Esophagus muscularis mucosa (tissue), 4 donors: ENCODE measurements at regions not wholly inside any gene's neighbourhood (a gene's known extent, or its start where the extent isn't known, plus 50 kb on each side); places are given as distances from the start of the nearest gene placed in this dataset.

Source experiments
- CTCF ChIP-seq, 3 experiments: fragments of 200-600 bp in 2 of 3; fragments of 450-650 bp in 1 of 3; sonication (generic) in 2 of 3; IDR thresholded peaks; one replicate each; pipeline ENCODE4 v1.5.1; 2017 to 2019; ENCODE audit warnings: antibody characterized with exemption in 3 of 3, mild to moderate bottlenecking in 2 of 3, moderate library complexity in 1 of 3
- EP300 ChIP-seq: sonication (generic); formaldehyde crosslinking; IDR thresholded peaks from one replicate; pipeline ENCODE4 v1.6.1; 2017; ENCODE audit warnings: antibody characterized with exemption
- POLR2A ChIP-seq: fragments of 450-650 bp; IDR thresholded peaks from one replicate; pipeline ENCODE4 v1.6.1; 2017; ENCODE audit warnings: antibody characterized with exemption, moderate library complexity, mild to moderate bottlenecking, low read depth
- POLR2AphosphoS5 ChIP-seq, 2 donors: sonication (generic); formaldehyde crosslinking; IDR thresholded peaks; one replicate each; pipeline ENCODE4 v1.6.1; 2017; ENCODE audit warnings: antibody characterized with exemption in 2 of 2

GRCh38 chr11:82191695-82192094 is 542.0 kb downstream of the FAM181B start:
- TF ChIP-seq CTCF (IDR thresholded peaks at IDR 0.05) (no peak), EP300 (no peak), POLR2A (no peak), POLR2AphosphoS5 (IDR thresholded peaks at IDR 0.05) (no peak)
